GM13977 (cell line): ENCODE measurements at regions not wholly inside any gene's neighbourhood (a gene's known extent, or its start where the extent isn't known, plus 50 kb on each side); places are given as distances from the start of the nearest gene placed in this dataset.
"Not testable (repeated sequence)": the region's sequence is repeated elsewhere in the genome, so short reads cannot be mapped to it uniquely, and the experiment has no call there.

Experiments
- DNase-seq: peaks from one replicate; pipeline ENCODE4 v3.0.0; 2012; ENCODE audit warnings: low spot score
- in situ Hi-C: fragments of 300-500 bp; cut with MboI; formaldehyde crosslinking; loops from one replicate; pipeline ENCODE4 v1.12.0; 2022; ENCODE audit warnings: low sequenced_read_pairs, low pct_unique_long_range_greater_than_20kb, mixed read lengths, inconsistent platforms; ENCODE audit not compliant: unreplicated experiment
- TF ChIP-seq, protein P1 (sequence below): IDR thresholded peaks from 2 replicates; pipeline ENCODE4 v1.5.1; 2012; ENCODE audit warnings: mild to moderate bottlenecking, control low read depth; ENCODE audit not compliant: insufficient read depth; ENCODE audit errors: extremely low read depth, missing control alignments

DNA sequence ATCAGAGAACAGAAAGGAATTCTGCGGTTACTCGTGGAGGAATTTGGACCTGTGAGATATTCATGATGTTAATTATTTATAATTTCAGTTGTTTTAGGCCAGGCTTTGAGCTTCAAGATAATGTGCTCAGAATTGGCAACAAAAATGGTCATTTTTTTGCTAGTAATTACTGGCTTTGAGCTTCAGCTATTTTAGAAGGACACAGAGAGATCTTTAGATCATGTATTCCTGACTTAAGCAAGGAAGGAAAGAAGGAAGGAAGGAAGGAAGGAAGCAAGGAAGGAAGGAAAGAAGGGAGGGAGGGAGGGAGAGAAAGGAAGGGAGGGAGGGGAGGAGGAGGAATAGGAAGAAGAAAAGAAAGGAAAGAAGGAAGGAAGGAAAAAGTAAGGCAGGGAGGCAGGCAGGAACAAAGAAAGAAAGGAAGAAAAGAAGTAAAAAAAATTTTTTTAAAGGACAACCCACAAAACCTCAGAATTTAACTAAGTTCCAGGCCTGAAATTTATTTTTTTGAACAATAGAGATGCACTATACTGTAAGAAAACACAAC, 277.9 kb upstream of the KLF3 start:
- TF ChIP-seq, protein P1, sequence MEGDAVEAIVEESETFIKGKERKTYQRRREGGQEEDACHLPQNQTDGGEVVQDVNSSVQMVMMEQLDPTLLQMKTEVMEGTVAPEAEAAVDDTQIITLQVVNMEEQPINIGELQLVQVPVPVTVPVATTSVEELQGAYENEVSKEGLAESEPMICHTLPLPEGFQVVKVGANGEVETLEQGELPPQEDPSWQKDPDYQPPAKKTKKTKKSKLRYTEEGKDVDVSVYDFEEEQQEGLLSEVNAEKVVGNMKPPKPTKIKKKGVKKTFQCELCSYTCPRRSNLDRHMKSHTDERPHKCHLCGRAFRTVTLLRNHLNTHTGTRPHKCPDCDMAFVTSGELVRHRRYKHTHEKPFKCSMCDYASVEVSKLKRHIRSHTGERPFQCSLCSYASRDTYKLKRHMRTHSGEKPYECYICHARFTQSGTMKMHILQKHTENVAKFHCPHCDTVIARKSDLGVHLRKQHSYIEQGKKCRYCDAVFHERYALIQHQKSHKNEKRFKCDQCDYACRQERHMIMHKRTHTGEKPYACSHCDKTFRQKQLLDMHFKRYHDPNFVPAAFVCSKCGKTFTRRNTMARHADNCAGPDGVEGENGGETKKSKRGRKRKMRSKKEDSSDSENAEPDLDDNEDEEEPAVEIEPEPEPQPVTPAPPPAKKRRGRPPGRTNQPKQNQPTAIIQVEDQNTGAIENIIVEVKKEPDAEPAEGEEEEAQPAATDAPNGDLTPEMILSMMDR = no peak
- in situ Hi-C loops = no loop called here

GRCh38 chr4:38386654-38387188, 277.3 kb upstream of the KLF3 start:
- no peak for DNase-seq
- TF ChIP-seq, protein P1 = no peak
- in situ Hi-C loops = no loop called here

More for the DNA sequence above, 277.9 kb upstream of the KLF3 start:
- no peak for DNase-seq

DNA sequence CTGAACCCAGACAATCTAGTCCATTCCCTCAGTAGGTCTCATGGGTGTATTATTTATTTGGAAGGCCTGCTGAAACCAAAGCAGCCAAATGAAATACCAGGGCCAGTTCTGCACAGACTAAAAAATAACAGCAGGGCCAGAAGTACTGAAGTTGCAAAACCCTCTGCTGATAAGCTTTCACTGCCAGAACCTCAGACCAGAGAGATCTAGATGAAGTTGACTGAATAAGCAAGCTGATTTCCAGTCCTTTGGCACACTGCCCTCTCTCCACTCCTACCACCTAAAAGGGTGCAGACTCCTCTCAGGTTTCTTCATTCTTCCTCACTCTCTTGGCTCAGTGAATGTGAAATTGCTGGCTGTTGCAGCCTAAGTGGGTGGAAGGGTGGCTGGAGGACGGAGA, 276.7 kb upstream of the KLF3 start:
- in situ Hi-C loops = no loop called here
- DNase-seq = no peak
- TF ChIP-seq, protein P1 = no peak

- in situ Hi-C loops = no loop called here
- TF ChIP-seq, protein P1 = no peak
- no peak for DNase-seq
Observed at GRCh38 chr4:38387819-38388218, 276.2 kb upstream of the KLF3 start.

DNA sequence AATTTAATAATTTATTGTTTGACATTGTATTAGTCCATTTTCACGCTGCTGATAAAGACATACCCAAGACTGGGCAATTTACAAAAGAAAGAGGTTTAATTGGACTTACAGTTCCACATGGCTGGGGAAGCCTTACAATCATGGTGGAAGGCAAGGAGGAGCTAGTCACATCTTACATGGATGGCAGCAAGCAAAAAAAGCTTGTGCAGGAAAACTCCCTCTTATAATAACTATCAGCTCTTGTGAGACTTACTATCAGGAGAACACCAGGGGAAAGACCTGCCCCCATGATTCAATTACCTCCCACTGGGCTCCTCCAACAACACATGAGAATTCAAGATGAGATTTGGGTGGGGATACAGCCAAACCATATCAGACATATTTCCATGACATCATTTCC, 275.1 kb upstream of the KLF3 start:
- in situ Hi-C loops, DNase-seq: not testable (repeated sequence)

GRCh38 chr4:38390969-38391545, 272.9 kb upstream of the KLF3 start:
- TF ChIP-seq, protein P1 = no peak
- DNase-seq = no peak
- in situ Hi-C loops = no loop called here

DNA sequence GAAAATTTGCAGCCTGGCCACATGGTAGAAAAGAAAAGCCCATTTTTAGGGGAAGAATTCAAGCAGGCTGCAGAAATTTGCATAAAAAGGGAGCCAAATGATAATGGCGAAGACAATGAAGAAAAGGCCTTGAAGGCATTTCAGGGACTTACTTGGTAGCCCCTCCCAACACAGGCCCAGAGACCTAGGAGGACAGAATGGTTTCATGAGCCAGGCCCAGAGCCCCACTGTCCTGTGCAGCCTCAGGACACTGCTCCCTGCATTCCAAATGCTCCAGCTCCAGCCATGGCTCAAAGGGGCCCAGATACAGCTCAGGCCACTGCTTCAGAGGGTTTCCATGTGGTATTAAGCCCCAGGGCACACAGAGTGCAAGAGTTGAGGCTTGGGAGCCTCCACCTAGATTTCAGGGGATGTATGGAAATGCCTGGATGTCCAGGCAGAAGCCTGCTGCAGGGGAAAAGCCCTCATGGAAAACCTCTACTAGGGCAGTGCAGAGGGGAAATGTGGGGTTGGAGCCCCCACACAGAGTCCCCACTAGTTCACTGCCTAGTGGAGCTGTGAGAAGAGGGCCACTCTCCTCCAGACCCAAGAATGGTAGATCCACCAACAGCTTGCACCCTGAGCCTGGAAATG, 271.7 kb upstream of the KLF3 start:
- in situ Hi-C loops = no loop called here
- DNase-seq = no peak
- TF ChIP-seq, protein P1 = no peak
